ENCODE measurements at regions not wholly inside any gene's neighbourhood (a gene's known extent, or its start where the extent isn't known, plus 50 kb on each side); places are given as distances from the start of the nearest gene placed in this dataset.
"Not testable (repeated sequence)": the region's sequence is repeated elsewhere in the genome, so short reads cannot be mapped to it uniquely, and the experiment has no call there.

GRCh38 chr12:105445249-105445648, 114.8 kb downstream of the C12orf75 start:
- Histone ChIP-seq H3K9me3 (replicated peaks) (no peaks in the 10 kb centered on the region), H3K27ac (peak overlapping the region; percentile 86), H3K36me3 (no peaks in the 10 kb centered on the region), H3K4me3 (no peak overlapping the region), H3K27me3 (replicated peaks) (no peaks in the 10 kb centered on the region), H3K4me1 (replicated peaks) (peaks cover 26% of the 10 kb centered on the region)
- no peak for DNase-seq (ENCODE audit: low read depth in 1 of 2, low spot score in 2 of 2)

- Histone ChIP-seq H3K27ac (peak overlapping the region; percentile 86), H3K4me3 (no peak overlapping the region), H3K27me3 (replicated peaks) (no peaks in the 10 kb centered on the region), H3K4me1 (replicated peaks) (peaks cover 27% of the 10 kb centered on the region), H3K9me3 (replicated peaks) (no peaks in the 10 kb centered on the region), H3K36me3 (no peaks in the 10 kb centered on the region)
- peak in 1 of 2 experiments; percentile 77 for DNase-seq (ENCODE audit: low read depth in 1 of 2, low spot score in 2 of 2)
These were observed 115.2 kb downstream of the C12orf75 start for GRCh38 chr12:105445649-105446048.

DNA sequence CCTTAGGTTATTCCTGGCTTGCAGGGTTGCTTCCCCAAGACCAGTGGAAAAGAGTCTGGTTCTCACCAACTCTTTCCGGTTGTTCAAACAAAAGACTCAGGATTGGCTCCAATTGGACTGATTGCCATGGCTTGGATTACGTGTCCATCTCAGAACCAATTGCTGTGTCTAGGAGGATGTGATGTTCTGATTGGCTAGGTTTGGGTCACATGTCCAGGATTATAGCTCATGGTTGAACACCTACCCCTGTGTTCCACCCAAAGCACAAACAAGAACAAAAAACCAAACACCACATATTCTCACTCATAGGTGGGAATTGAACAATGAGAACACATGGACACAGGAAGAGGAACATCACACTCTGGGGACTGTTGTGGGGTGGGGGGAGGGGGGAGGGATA, 116.0 kb downstream of the C12orf75 start:
- not testable (repeated sequence) for H3K9me3 ChIP-seq (replicated peaks); DNase-seq (ENCODE audit: low read depth in 1 of 2, low spot score in 2 of 2); H3K27me3 ChIP-seq (replicated peaks); H3K4me3 ChIP-seq; H3K36me3 ChIP-seq
- H3K4me1 ChIP-seq (replicated peaks) = peaks cover 35% of the 10 kb centered on the region
- H3K27ac ChIP-seq = peak overlapping the region; percentile 86

DNA sequence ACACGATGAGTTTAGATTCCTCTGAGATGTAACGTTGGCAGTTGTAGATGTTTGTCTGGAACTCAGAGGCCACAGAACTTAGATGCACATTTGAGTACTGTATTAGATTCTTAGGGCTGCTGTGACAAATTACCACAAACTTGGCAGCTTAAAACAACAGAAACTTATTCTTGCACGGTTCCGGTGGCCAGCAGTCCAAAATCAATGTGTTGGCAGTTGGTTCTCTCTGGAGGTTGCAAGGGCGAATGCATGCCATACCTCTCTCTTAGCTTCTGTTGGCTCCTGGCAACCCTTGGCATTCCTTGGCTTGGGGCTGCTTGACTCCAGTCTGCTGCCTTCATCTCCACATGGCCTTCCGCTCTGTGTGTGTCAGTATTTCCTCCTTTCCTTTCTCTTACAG, 118.9 kb downstream of the C12orf75 start:
- no peaks in the 10 kb centered on the region for H3K9me3 ChIP-seq (replicated peaks)
- no peaks in the 10 kb centered on the region for H3K36me3 ChIP-seq
- peaks cover 35% of the 10 kb centered on the region for H3K4me1 ChIP-seq (replicated peaks)
- H3K27me3 ChIP-seq (replicated peaks) = no peaks in the 10 kb centered on the region
- no peak overlapping the region for H3K4me3 ChIP-seq
- DNase-seq (ENCODE audit: low read depth in 1 of 2, low spot score in 2 of 2) = no peak
- H3K27ac ChIP-seq = no peak overlapping the region

DNA sequence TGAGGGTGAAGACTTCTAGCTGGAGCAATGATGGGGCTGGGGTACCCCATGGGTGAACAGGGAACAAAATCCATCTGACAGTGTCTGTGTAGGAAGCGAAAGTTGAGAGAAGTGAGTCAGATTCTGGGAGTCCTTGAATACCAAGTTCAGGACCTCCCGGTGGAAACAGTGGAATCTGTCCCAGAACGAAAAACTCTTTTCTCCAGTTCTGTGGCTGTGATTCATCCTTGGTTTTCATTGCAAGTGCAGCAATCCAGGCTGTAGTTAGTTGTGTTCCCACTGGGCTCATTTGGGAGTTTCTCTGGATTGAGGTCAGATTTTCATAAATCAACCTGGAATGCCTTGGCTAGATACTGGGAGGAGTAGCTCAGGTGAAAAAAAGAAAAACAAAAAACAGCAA, 120.7 kb downstream of the C12orf75 start:
- Histone ChIP-seq H3K27ac (peak overlapping the region; percentile 27), H3K36me3 (no peaks in the 10 kb centered on the region), H3K9me3 (replicated peaks) (no peaks in the 10 kb centered on the region), H3K4me3 (no peak overlapping the region), H3K4me1 (replicated peaks) (peaks cover 17% of the 10 kb centered on the region), H3K27me3 (replicated peaks) (no peaks in the 10 kb centered on the region)
- DNase-seq (ENCODE audit: low read depth in 1 of 2, low spot score in 2 of 2) = peak in 1 of 2 experiments; percentile 42

- no peak overlapping the region for H3K27ac ChIP-seq
- H3K4me1 ChIP-seq (replicated peaks) = peaks cover 14% of the 10 kb centered on the region
These were observed 121.3 kb downstream of the C12orf75 start for GRCh38 chr12:105451798-105452197.

GRCh38 chr12:105453316-105453715, 122.8 kb downstream of the C12orf75 start:
- Histone ChIP-seq H3K27me3 (replicated peaks) (no peaks in the 10 kb centered on the region), H3K36me3 (no peaks in the 10 kb centered on the region), H3K9me3 (replicated peaks) (no peaks in the 10 kb centered on the region; the same call in 1 of the 2 replicates), H3K4me1 (replicated peaks) (peaks cover 14% of the 10 kb centered on the region), H3K27ac (no peak overlapping the region), H3K4me3 (no peak overlapping the region)
- DNase-seq (ENCODE audit: low read depth in 1 of 2, low spot score in 2 of 2) = no peak

More at GRCh38 chr12:105451798-105452197, 121.3 kb downstream of the C12orf75 start:
- Histone ChIP-seq H3K9me3 (replicated peaks) (no peaks in the 10 kb centered on the region), H3K4me3 (no peak overlapping the region), H3K36me3 (no peaks in the 10 kb centered on the region), H3K27me3 (replicated peaks) (no peaks in the 10 kb centered on the region)
- no peak for DNase-seq (ENCODE audit: low read depth in 1 of 2, low spot score in 2 of 2)

DNA sequence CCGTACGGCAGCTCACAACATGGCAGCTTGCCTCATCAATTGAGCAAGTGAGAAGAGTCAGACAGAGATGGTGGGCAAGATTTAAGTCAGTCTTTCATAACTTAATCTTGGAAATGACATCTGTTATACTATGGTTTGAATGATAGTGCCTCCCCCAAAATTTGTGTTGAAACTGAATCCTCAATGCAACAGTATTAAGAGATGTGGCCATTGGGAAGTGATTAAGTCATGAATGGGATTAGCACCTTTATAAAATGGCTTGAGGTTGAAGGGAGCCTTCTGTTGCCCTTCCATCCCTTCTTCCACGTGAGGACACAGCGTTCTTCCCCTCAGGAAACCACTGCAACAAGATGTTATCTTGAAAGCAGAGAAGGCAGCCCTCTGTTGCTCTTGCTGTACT, 124.2 kb downstream of the C12orf75 start:
- H3K4me1 ChIP-seq (replicated peaks) = peaks cover 14% of the 10 kb centered on the region
- no peak overlapping the region for H3K4me3 ChIP-seq
- H3K36me3 ChIP-seq = no peaks in the 10 kb centered on the region

GRCh38 chr12:105455261-105455660, 124.8 kb downstream of the C12orf75 start:
- H3K27ac ChIP-seq = no peak overlapping the region
- no peak overlapping the region for H3K4me3 ChIP-seq
- no peaks in the 10 kb centered on the region for H3K27me3 ChIP-seq (replicated peaks)
- H3K4me1 ChIP-seq (replicated peaks) = peaks cover 14% of the 10 kb centered on the region
- H3K36me3 ChIP-seq = no peaks in the 10 kb centered on the region
- DNase-seq (ENCODE audit: low read depth in 1 of 2, low spot score in 2 of 2) = no peak
- peaks cover 7% of the 10 kb centered on the region for H3K9me3 ChIP-seq (replicated peaks)

More for the DNA sequence above, 124.2 kb downstream of the C12orf75 start:
- DNase-seq (ENCODE audit: low read depth in 1 of 2, low spot score in 2 of 2) = no peak
- Histone ChIP-seq H3K27me3 (replicated peaks) (no peaks in the 10 kb centered on the region), H3K9me3 (replicated peaks) (peaks cover 7% of the 10 kb centered on the region), H3K27ac (no peak overlapping the region)

DNA sequence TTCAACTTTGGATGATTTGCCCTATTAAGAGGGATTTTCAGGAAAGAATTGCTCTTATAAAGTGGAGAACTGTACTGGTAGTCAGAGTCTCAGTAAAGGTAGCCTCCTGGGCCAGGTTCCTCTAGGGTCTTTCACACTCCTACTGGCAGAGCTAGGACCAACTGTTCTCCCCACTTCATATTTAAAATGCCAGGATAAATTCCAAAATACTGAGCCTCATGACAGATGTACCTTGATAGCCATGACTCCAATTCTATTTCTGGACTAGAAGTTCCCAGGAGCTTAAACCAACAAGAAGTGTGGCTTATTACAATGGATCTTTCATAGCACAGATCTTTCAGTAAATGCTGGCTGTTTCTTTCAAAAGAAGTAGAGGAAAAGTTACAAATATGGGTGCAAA, 126.5 kb downstream of the C12orf75 start:
- H3K4me3 ChIP-seq = no peak overlapping the region
- no peaks in the 10 kb centered on the region for H3K36me3 ChIP-seq
- no peak overlapping the region for H3K27ac ChIP-seq
- H3K27me3 ChIP-seq (replicated peaks) = no peaks in the 10 kb centered on the region
- peaks cover 7% of the 10 kb centered on the region for H3K9me3 ChIP-seq (replicated peaks)
- no peak for DNase-seq (ENCODE audit: low read depth in 1 of 2, low spot score in 2 of 2)
- H3K4me1 ChIP-seq (replicated peaks) = peaks cover 14% of the 10 kb centered on the region

- peaks cover 7% of the 10 kb centered on the region for H3K9me3 ChIP-seq (replicated peaks)
- H3K4me1 ChIP-seq (replicated peaks) = peaks cover 29% of the 10 kb centered on the region
- H3K27me3 ChIP-seq (replicated peaks) = no peaks in the 10 kb centered on the region
- no peak overlapping the region for H3K27ac ChIP-seq
- no peaks in the 10 kb centered on the region for H3K36me3 ChIP-seq
- H3K4me3 ChIP-seq = no peak overlapping the region
- DNase-seq (ENCODE audit: low read depth in 1 of 2, low spot score in 2 of 2) = no peak
These were observed 129.4 kb downstream of the C12orf75 start for GRCh38 chr12:105459760-105460330.

- no peaks in the 10 kb centered on the region for H3K36me3 ChIP-seq
- no peak overlapping the region for H3K4me3 ChIP-seq
- peak in 1 of 2 experiments; percentile 50 for DNase-seq (ENCODE audit: low read depth in 1 of 2, low spot score in 2 of 2)
- peaks cover 7% of the 10 kb centered on the region for H3K9me3 ChIP-seq (replicated peaks)
- H3K4me1 ChIP-seq (replicated peaks) = peaks cover 30% of the 10 kb centered on the region
- peak overlapping the region; percentile 47 for H3K27ac ChIP-seq
- H3K27me3 ChIP-seq (replicated peaks) = no peaks in the 10 kb centered on the region
These were observed 130.9 kb downstream of the C12orf75 start for GRCh38 chr12:105461271-105461943.

- H3K4me1 ChIP-seq (replicated peaks) = peaks cover 32% of the 10 kb centered on the region
- no peak for DNase-seq (ENCODE audit: low read depth in 1 of 2, low spot score in 2 of 2)
- H3K9me3 ChIP-seq (replicated peaks) = peaks cover 7% of the 10 kb centered on the region
These were observed 131.7 kb downstream of the C12orf75 start for GRCh38 chr12:105461944-105462762.

GRCh38 chr12:105462831-105463230, 132.3 kb downstream of the C12orf75 start:
- peak in 1 of 2 experiments; percentile 28 for DNase-seq (ENCODE audit: low read depth in 1 of 2, low spot score in 2 of 2)
- Histone ChIP-seq H3K4me1 (replicated peaks) (peaks cover 32% of the 10 kb centered on the region), H3K36me3 (no peaks in the 10 kb centered on the region), H3K9me3 (replicated peaks) (peaks cover 7% of the 10 kb centered on the region), H3K27ac (no peak overlapping the region), H3K27me3 (replicated peaks) (no peaks in the 10 kb centered on the region), H3K4me3 (no peak overlapping the region)

More at GRCh38 chr12:105461944-105462762, 131.7 kb downstream of the C12orf75 start:
- H3K4me3 ChIP-seq = no peak overlapping the region
- no peaks in the 10 kb centered on the region for H3K36me3 ChIP-seq
- H3K27me3 ChIP-seq (replicated peaks) = no peaks in the 10 kb centered on the region
- peak overlapping the region; percentile 47 for H3K27ac ChIP-seq

Data from SJSA1 (cell line).